Sigmoid colon (tissue), 4 donors: ENCODE measurements at regions not wholly inside any gene's neighbourhood (a gene's known extent, or its start where the extent isn't known, plus 50 kb on each side); places are given as distances from the start of the nearest gene placed in this dataset.

Experiments
- CTCF ChIP-seq, 4 experiments: fragments of 450-650 bp in 3 of 4; fragments of 200-600 bp in 1 of 4; IDR thresholded peaks; one replicate each; pipeline ENCODE4 v1.5.1; 2016 to 2019; ENCODE audit warnings: antibody characterized with exemption in 4 of 4, mild to moderate bottlenecking in 3 of 4, moderate library complexity in 2 of 4
- POLR2AphosphoS5 ChIP-seq, 4 donors: sonication (generic); formaldehyde crosslinking; IDR thresholded peaks; one replicate each; pipeline ENCODE4 v1.6.1; 2017; ENCODE audit warnings: antibody characterized with exemption in 4 of 4

- TF ChIP-seq CTCF (IDR thresholded peaks at IDR 0.05) (no peak), POLR2AphosphoS5 (IDR thresholded peaks at IDR 0.05) (no peak)
Measured at GRCh38 chr13:26847281-26847680, 86.7 kb upstream of the GPR12 start.
